HepG2 (cell line): ENCODE measurements at regions not wholly inside any gene's neighbourhood (a gene's known extent, or its start where the extent isn't known, plus 50 kb on each side); places are given as distances from the start of the nearest gene placed in this dataset.

Experiments used
- ATAC-seq: fragments of 200-7000 bp; cut with Tn5 transposase; 3 replicates; pipeline ENCODE4 v1.9.1; 2020; ENCODE audit warnings: mild to moderate bottlenecking, moderate library complexity
- BruUV-seq: library from RNA; stranded (reverse); fragments of 400-500 nt; replicated peaks from 2 replicates; lab custom pipeline; 2021; lab: Mats Ljungman, UMichigan
- CTCF ChIA-PET: fragments of 300-600 bp; formaldehyde crosslinking; extraction: SDS; loops from one replicate; lab custom pipeline; 2021; ENCODE audit warnings: low total read pairs, inconsistent platforms, low intra/inter-chr PET ratio; lab: Yijun Ruan, JAX
- POLR2A ChIA-PET: fragments of 350-600 bp; sonication (Branson Sonifier 250); formaldehyde crosslinking; loops from one replicate; lab custom pipeline; 2020; ENCODE audit warnings: antibody characterized with exemption, inconsistent platforms; lab: Yijun Ruan, JAX
- DNase-seq: peaks from one replicate; pipeline ENCODE4 v3.0.0-alpha.2; 2015; ENCODE audit warnings: low spot score
- FAIRE-seq: peaks from 3 replicates; lab custom pipeline; 2011; peaks lifted over from hg19 to GRCh38; lab: Jason Lieb, UNC
- H2AFZ ChIP-seq: one replicate; pipeline ENCODE4 v1.6.1; 2011; ENCODE audit warnings: low read length, inconsistent platforms
- H3K27ac ChIP-seq: fragments of 300-600 bp; 3 replicates; pipeline ENCODE4 v1.8.0; 2011; ENCODE audit warnings: mixed run types, mild to moderate bottlenecking, mixed read lengths, low read length, inconsistent platforms; ENCODE audit not compliant: insufficient read depth; ENCODE audit errors: extremely low read length
- H3K27me3 ChIP-seq, 2 experiments: fragments of 200-600 bp in 1 of 2; 2 replicates in 1 of 2; 3 replicates in 1 of 2; pipeline versions ENCODE4 v1.6.0 to v1.8.0; 2011; ENCODE audit warnings: low read length in 2 of 2, mild to moderate bottlenecking in 2 of 2, moderate library complexity in 2 of 2, inconsistent platforms in 1 of 2; ENCODE audit not compliant: insufficient read depth in 2 of 2, control insufficient read depth in 1 of 2
- H3K36me3 ChIP-seq, 2 experiments: fragments of 200-600 bp in 1 of 2; replicated peaks in 1 of 2; 2 replicates in 1 of 2; 3 replicates in 1 of 2; pipeline versions ENCODE4 v1.5.1 to v1.8.0; 2011; ENCODE audit warnings: low read length in 2 of 2, inconsistent platforms in 1 of 2; ENCODE audit not compliant: insufficient read depth in 2 of 2, control insufficient read depth in 1 of 2
- H3K4me1 ChIP-seq: 2 replicates; pipeline ENCODE4 v1.5.1; 2012; ENCODE audit warnings: low read length, inconsistent platforms; ENCODE audit not compliant: insufficient read depth
- H3K4me2 ChIP-seq: 2 replicates; pipeline ENCODE4 v1.6.0; 2011; ENCODE audit warnings: low read depth, low read length, inconsistent platforms
- H3K4me3 ChIP-seq, 3 experiments: fragments of 200-600 bp in 1 of 3; sonication (generic), shearing (Covaris generic) in 1 of 3; replicated peaks in 1 of 3; 2 replicates each; pipeline ENCODE4 v1.5.1; 2011 to 2016; ENCODE audit warnings: low read length in 3 of 3, inconsistent platforms in 2 of 3, low read depth in 2 of 3, mild to moderate bottlenecking in 2 of 3, control low read depth in 1 of 3, mixed read lengths in 1 of 3; ENCODE audit not compliant: insufficient read depth in 1 of 3
- H3K79me2 ChIP-seq: one replicate; pipeline ENCODE4 v1.6.1; 2011; ENCODE audit warnings: low read length, inconsistent platforms; ENCODE audit not compliant: insufficient read depth
- H3K9ac ChIP-seq: 2 replicates; pipeline ENCODE4 v1.6.0; 2011; ENCODE audit warnings: mild to moderate bottlenecking, low read depth, low read length, inconsistent platforms; ENCODE audit not compliant: insufficient read depth
- H3K9me3 ChIP-seq: 2 replicates; pipeline ENCODE4 v1.5.1; 2012; ENCODE audit warnings: mild to moderate bottlenecking, low read length
- H4K20me1 ChIP-seq: 2 replicates; pipeline ENCODE4 v1.6.0; 2011; ENCODE audit warnings: inconsistent platforms, mild to moderate bottlenecking, low read length, moderate library complexity; ENCODE audit not compliant: insufficient read depth
- CREB1 ChIP-seq, 2 experiments: fragments of 450-650 bp in 1 of 2; IDR thresholded peaks; 2 replicates each; pipeline ENCODE4 v1.6.1; 2016 to 2017; ENCODE audit warnings: control low read depth in 1 of 2, mild to moderate bottlenecking in 1 of 2, missing compliant biosample characterization in 1 of 2, missing genetic modification characterization in 1 of 2
- DNMT1 ChIP-seq: sonication (generic); formaldehyde crosslinking; IDR thresholded peaks from 2 replicates; pipeline ENCODE4 v1.5.1; 2020; ENCODE audit warnings: mild to moderate bottlenecking, missing genetic modification reagents
- HDAC2 ChIP-seq: sonication (generic); formaldehyde crosslinking; IDR thresholded peaks from 2 replicates; pipeline ENCODE4 v1.4.0; 2020; ENCODE audit warnings: missing genetic modification reagents
- IRF2 ChIP-seq: IDR thresholded peaks from 2 replicates; pipeline ENCODE4 v1.6.1; 2018; ENCODE audit warnings: missing genetic modification reagents, missing compliant biosample characterization
- MIXL1 ChIP-seq: IDR thresholded peaks from 2 replicates; pipeline ENCODE4 v1.6.1; 2016
- NAIF1 ChIP-seq: sonication (generic); formaldehyde crosslinking; IDR thresholded peaks from 2 replicates; pipeline ENCODE4 v1.5.0; 2020; ENCODE audit warnings: mild to moderate bottlenecking, missing genetic modification reagents, borderline replicate concordance
- PHF21A ChIP-seq: sonication (generic); formaldehyde crosslinking; IDR thresholded peaks from 2 replicates; pipeline ENCODE4 v1.5.0; 2020; ENCODE audit warnings: mild to moderate bottlenecking, missing genetic modification reagents
- RFX5 ChIP-seq: IDR thresholded peaks from 2 replicates; pipeline ENCODE4 v1.6.1; 2011; ENCODE audit warnings: low read depth, low read length, improper control_type of control experiment
- TEAD2 ChIP-seq: sonication (generic); formaldehyde crosslinking; IDR thresholded peaks from 2 replicates; pipeline ENCODE4 v1.9.0; 2021; ENCODE audit warnings: missing genetic modification reagents
- YEATS4 ChIP-seq: sonication (generic); formaldehyde crosslinking; IDR thresholded peaks from 2 replicates; pipeline ENCODE4 v1.4.0; 2020; ENCODE audit warnings: missing genetic modification reagents, borderline replicate concordance
- ZBTB49 ChIP-seq: sonication (generic); formaldehyde crosslinking; IDR thresholded peaks from 2 replicates; pipeline ENCODE4 v1.4.0; 2020; ENCODE audit warnings: missing genetic modification reagents, borderline replicate concordance
- ZNF503 ChIP-seq: sonication (generic); formaldehyde crosslinking; IDR thresholded peaks from 2 replicates; pipeline ENCODE4 v1.4.0; 2020; ENCODE audit warnings: missing genetic modification reagents
- ZNF530 ChIP-seq: sonication (generic); formaldehyde crosslinking; IDR thresholded peaks from 2 replicates; pipeline ENCODE4 v1.5.0; 2020; ENCODE audit warnings: low read depth, mild to moderate bottlenecking, missing genetic modification reagents
- ZNF549 ChIP-seq: sonication (generic); formaldehyde crosslinking; IDR thresholded peaks from 2 replicates; pipeline ENCODE4 v1.5.0; 2020; ENCODE audit warnings: missing genetic modification reagents
- WGBS: methylation state at CpG from one replicate; pipeline ENCODE4 v1.1.6; 2017; ENCODE audit warnings: low lambda C conversion rate; 5-methylcytosine and 5-hydroxymethylcytosine counted together
- in situ Hi-C: cut with HindIII; loops from 2 replicates; pipeline ENCODE4 v1.10.0; 2017; ENCODE audit warnings: low pct_unique_long_range_greater_than_20kb; ENCODE audit not compliant: extremely low pct_ligation_motif_present
- intact Hi-C: fragments of 100-400 bp; cut with micrococcal nuclease; formaldehyde crosslinking; loops from one replicate; pipeline ENCODE4 v1.10.0; 2022; ENCODE audit not compliant: unreplicated experiment
- TF ChIP-seq, protein P1 (sequence below): sonication (generic); formaldehyde crosslinking; IDR thresholded peaks from 2 replicates; pipeline ENCODE4 v1.8.0; 2022; ENCODE audit warnings: mild to moderate bottlenecking, missing genetic modification reagents; ENCODE audit not compliant: insufficient replicate concordance

DNA sequence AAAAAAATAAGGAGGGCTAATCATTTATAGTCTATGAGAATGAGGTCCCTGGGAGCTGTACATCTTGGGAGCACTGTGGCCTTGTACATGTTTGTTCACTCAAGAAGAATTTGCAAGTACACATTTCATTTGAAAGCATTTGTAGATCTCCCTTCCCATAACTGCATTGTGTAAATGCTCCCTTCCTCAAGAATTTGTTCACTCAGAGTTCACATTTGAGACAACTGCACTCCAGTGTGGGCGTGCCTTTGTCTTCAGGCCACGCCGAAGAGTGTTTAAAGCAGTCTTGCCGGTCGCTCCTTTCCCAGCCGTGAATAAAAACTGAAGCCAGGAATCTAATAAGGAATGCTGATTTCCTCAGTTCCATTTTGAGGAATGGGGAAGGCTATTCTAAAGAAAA, 291.1 kb upstream of the LYZL1 start:
- 84% methylated on average over 6 of the region's 6 CpGs for WGBS
- H2AFZ ChIP-seq: no peak overlapping the region
- CTCF ChIA-PET: no interaction called here
- H3K4me2 ChIP-seq: no peak overlapping the region
- H3K9me3 ChIP-seq: no peaks in the 10 kb centered on the region
- no TSS peak for BruUV-seq
- in situ Hi-C loops: no loop called here
- no peak overlapping the region for H3K27ac ChIP-seq
- H3K4me1 ChIP-seq: peaks cover 20% of the 10 kb centered on the region
- DNase-seq: peak; percentile 10
- no peaks in the 10 kb centered on the region for H3K27me3 ChIP-seq
- TF ChIP-seq ZNF503 (no peak), ZNF530 (no peak)
- TF ChIP-seq, all 625 proteins: peak for 0
- ATAC-seq (no peak), FAIRE-seq (no peak)
- POLR2A ChIA-PET: no interaction called here
- no peaks in the 10 kb centered on the region for H3K36me3 ChIP-seq
- H4K20me1 ChIP-seq: no peaks in the 10 kb centered on the region
- H3K9ac ChIP-seq: no peak overlapping the region
- intact Hi-C loops: no loop called here
- H3K4me3 ChIP-seq: no peak overlapping the region
- H3K79me2 ChIP-seq: no peaks in the 10 kb centered on the region

GRCh38 chr10:29001801-29002200, 287.1 kb upstream of the LYZL1 start:
- Histone ChIP-seq H3K4me3 (no peak overlapping the region), H3K4me2 (no peak overlapping the region), H3K36me3 (no peaks in the 10 kb centered on the region), H3K27me3 (no peaks in the 10 kb centered on the region), H2AFZ (no peak overlapping the region), H3K79me2 (no peaks in the 10 kb centered on the region), H3K9ac (no peak overlapping the region), H4K20me1 (no peaks in the 10 kb centered on the region), H3K4me1 (peaks cover 15% of the 10 kb centered on the region), H3K27ac (no peak overlapping the region), H3K9me3 (no peaks in the 10 kb centered on the region)
- in situ Hi-C loops (no loop called here), intact Hi-C loops (no loop called here)
- FAIRE-seq (no peak), ATAC-seq (no peak), DNase-seq (no peak)
- ChIA-PET POLR2A (no interaction called here), CTCF (no interaction called here)
- WGBS: 75% methylated on average over 6 of the region's 6 CpGs
- BruUV-seq: no TSS peak
- TF ChIP-seq ZNF549 (no peak), TEAD2 (CRISPR knock-in tag) (no peak), IRF2 (CRISPR knock-in tag) (no peak), MIXL1 (no peak), PHF21A (CRISPR knock-in tag) (no peak), CREB1 (IDR thresholded peaks at IDR 0.05) (no peak), CREB1 (CRISPR knock-in tag; IDR thresholded peaks at IDR 0.05) (no peak), HDAC2 (CRISPR knock-in tag) (no peak), ZBTB49 (CRISPR knock-in tag) (no peak), NAIF1 (no peak), DNMT1 (CRISPR knock-in tag) (no peak), YEATS4 (CRISPR knock-in tag) (no peak), RFX5 (no peak)
- TF ChIP-seq, protein P1, sequence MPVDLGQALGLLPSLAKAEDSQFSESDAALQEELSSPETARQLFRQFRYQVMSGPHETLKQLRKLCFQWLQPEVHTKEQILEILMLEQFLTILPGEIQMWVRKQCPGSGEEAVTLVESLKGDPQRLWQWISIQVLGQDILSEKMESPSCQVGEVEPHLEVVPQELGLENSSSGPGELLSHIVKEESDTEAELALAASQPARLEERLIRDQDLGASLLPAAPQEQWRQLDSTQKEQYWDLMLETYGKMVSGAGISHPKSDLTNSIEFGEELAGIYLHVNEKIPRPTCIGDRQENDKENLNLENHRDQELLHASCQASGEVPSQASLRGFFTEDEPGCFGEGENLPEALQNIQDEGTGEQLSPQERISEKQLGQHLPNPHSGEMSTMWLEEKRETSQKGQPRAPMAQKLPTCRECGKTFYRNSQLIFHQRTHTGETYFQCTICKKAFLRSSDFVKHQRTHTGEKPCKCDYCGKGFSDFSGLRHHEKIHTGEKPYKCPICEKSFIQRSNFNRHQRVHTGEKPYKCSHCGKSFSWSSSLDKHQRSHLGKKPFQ (CRISPR knock-in tag): no peak
